H9 (cell line): ENCODE measurements at regions not wholly inside any gene's neighbourhood (a gene's known extent, or its start where the extent isn't known, plus 50 kb on each side); places are given as distances from the start of the nearest gene placed in this dataset.

Source experiments
- DNase-seq: peaks from one replicate; pipeline ENCODE4 v3.0.0-alpha.2; 2017
- H2AFZ ChIP-seq: one replicate; pipeline ENCODE4 v1.6.1; 2013; ENCODE audit warnings: mild to moderate bottlenecking, low read length, control low read depth, moderate library complexity
- H2AK5ac ChIP-seq: 2 replicates; pipeline ENCODE4 v1.6.1; 2013; ENCODE audit warnings: low read length, control low read depth, mixed read lengths; ENCODE audit not compliant: insufficient read length
- H2BK120ac ChIP-seq: one replicate; pipeline ENCODE4 v1.6.1; 2013; ENCODE audit warnings: low read depth, mild to moderate bottlenecking, low read length, control low read depth, inconsistent platforms; ENCODE audit not compliant: poor library complexity, severe bottlenecking
- H2BK12ac ChIP-seq: 2 replicates; pipeline ENCODE4 v1.6.1; 2013; ENCODE audit warnings: low read length, control low read depth, mixed read lengths, low read depth; ENCODE audit not compliant: insufficient read length
- H2BK15ac ChIP-seq: 2 replicates; pipeline ENCODE4 v1.6.1; 2013; ENCODE audit warnings: low read depth, low read length, control low read depth
- H2BK20ac ChIP-seq: one replicate; pipeline ENCODE4 v1.6.1; 2013; ENCODE audit warnings: low read depth, mild to moderate bottlenecking, low read length, control low read depth, inconsistent platforms; ENCODE audit not compliant: poor library complexity, severe bottlenecking
- H2BK5ac ChIP-seq: 2 replicates; pipeline ENCODE4 v1.6.1; 2013; ENCODE audit warnings: low read length, control low read depth, mixed read lengths; ENCODE audit not compliant: insufficient read length
- H3K14ac ChIP-seq: 2 replicates; pipeline ENCODE4 v1.6.1; 2013; ENCODE audit warnings: low read length, control low read depth; ENCODE audit not compliant: insufficient read depth
- H3K18ac ChIP-seq: 2 replicates; pipeline ENCODE4 v1.6.1; 2013; ENCODE audit warnings: low read depth, mild to moderate bottlenecking, mixed read lengths, low read length, control low read depth; ENCODE audit not compliant: insufficient read length
- H3K23ac ChIP-seq: 2 replicates; pipeline ENCODE4 v1.6.1; 2013; ENCODE audit warnings: low read length, control low read depth, mixed read lengths, low read depth; ENCODE audit not compliant: insufficient read length
- H3K23me2 ChIP-seq: 2 replicates; pipeline ENCODE4 v1.6.1; 2013; ENCODE audit warnings: low read depth, mild to moderate bottlenecking, mixed read lengths, low read length, control low read depth; ENCODE audit not compliant: insufficient read length, poor library complexity, severe bottlenecking
- H3K27ac ChIP-seq: 2 replicates; pipeline ENCODE4 v1.5.1; 2013; ENCODE audit warnings: low read length, control low read depth, mixed read lengths, low read depth; ENCODE audit not compliant: insufficient read length
- H3K27me3 ChIP-seq: 2 replicates; pipeline ENCODE4 v1.6.1; 2013; ENCODE audit warnings: low read length, control low read depth, inconsistent platforms; ENCODE audit not compliant: insufficient read depth
- H3K4ac ChIP-seq: 2 replicates; pipeline ENCODE4 v1.6.1; 2013; ENCODE audit warnings: low read depth, mild to moderate bottlenecking, control low read depth, inconsistent platforms, low read length, moderate library complexity
- H3K4me1 ChIP-seq: 2 replicates; pipeline ENCODE4 v1.6.1; 2013; ENCODE audit warnings: low read length, control low read depth, inconsistent platforms; ENCODE audit not compliant: insufficient read depth
- H3K4me2 ChIP-seq: 2 replicates; pipeline ENCODE4 v1.6.1; 2013; ENCODE audit warnings: low read length, control low read depth, mixed read lengths; ENCODE audit not compliant: insufficient read length, insufficient read depth
- H3K56ac ChIP-seq: 2 replicates; pipeline ENCODE4 v1.6.1; 2013; ENCODE audit warnings: low read depth, mild to moderate bottlenecking, mixed read lengths, low read length, control low read depth; ENCODE audit not compliant: insufficient read length
- H3K79me1 ChIP-seq: 2 replicates; pipeline ENCODE4 v1.6.1; 2013; ENCODE audit warnings: low read depth, mild to moderate bottlenecking, moderate library complexity, low read length, control low read depth, inconsistent platforms; ENCODE audit not compliant: insufficient read depth, poor library complexity, severe bottlenecking
- H3K79me2 ChIP-seq: 2 replicates; pipeline ENCODE4 v1.6.1; 2013; ENCODE audit warnings: low read length, control low read depth, inconsistent platforms; ENCODE audit not compliant: insufficient read depth
- H3K9ac ChIP-seq: 2 replicates; pipeline ENCODE4 v1.6.1; 2013; ENCODE audit warnings: low read length, control low read depth, mixed read lengths; ENCODE audit not compliant: insufficient read length; ENCODE audit errors: extremely low read depth
- H3K9me3 ChIP-seq: one replicate; pipeline ENCODE4 v1.6.1; 2013; ENCODE audit warnings: low read depth, low read length, inconsistent platforms; ENCODE audit not compliant: control insufficient read depth
- H3T11ph ChIP-seq: one replicate; pipeline ENCODE4 v1.6.1; 2013; ENCODE audit warnings: mild to moderate bottlenecking, low read length, control low read depth, inconsistent platforms
- H4K20me1 ChIP-seq: one replicate; pipeline ENCODE4 v1.6.1; 2013; ENCODE audit not compliant: control insufficient read depth, insufficient read length, insufficient read depth
- H4K5ac ChIP-seq: 2 replicates; pipeline ENCODE4 v1.6.1; 2013; ENCODE audit warnings: low read depth, mild to moderate bottlenecking, mixed read lengths, low read length, control low read depth; ENCODE audit not compliant: insufficient read length
- H4K8ac ChIP-seq: replicated peaks from 2 replicates; pipeline ENCODE4 v1.6.1; 2013; ENCODE audit warnings: low read length, control low read depth, mixed read lengths, low read depth; ENCODE audit not compliant: insufficient read length
- H4K91ac ChIP-seq: 2 replicates; pipeline ENCODE4 v1.6.1; 2013; ENCODE audit warnings: low read depth, mild to moderate bottlenecking, moderate library complexity, mixed read lengths, low read length, control low read depth; ENCODE audit not compliant: insufficient read length
- H3K27ac Mint-ChIP-seq, 3 experiments: 2 replicates in 2 of 3; 3 replicates in 1 of 3; pipeline ENCODE4 v1.8.0; 2020 to 2021; ENCODE audit warnings: mixed read lengths in 3 of 3, mild to moderate bottlenecking in 1 of 3, moderate library complexity in 1 of 3
- H3K27me3 Mint-ChIP-seq: 2 replicates; pipeline ENCODE4 v1.8.0; 2021; ENCODE audit warnings: low read depth, mild to moderate bottlenecking, moderate library complexity, mixed read lengths
- H3K36me3 Mint-ChIP-seq, 3 experiments: 2 replicates in 2 of 3; 3 replicates in 1 of 3; pipeline ENCODE4 v1.8.0; 2020 to 2021; ENCODE audit warnings: low read depth in 3 of 3, mixed read lengths in 3 of 3; ENCODE audit not compliant: insufficient read depth in 1 of 3
- H3K4me1 Mint-ChIP-seq, 2 experiments: 2 replicates each; pipeline ENCODE4 v1.8.0; 2020; ENCODE audit warnings: mixed read lengths in 2 of 2
- H3K4me3 Mint-ChIP-seq, 2 experiments: 2 replicates in 1 of 2; 3 replicates in 1 of 2; pipeline ENCODE4 v1.8.0; 2020 to 2021; ENCODE audit warnings: mild to moderate bottlenecking in 2 of 2, mixed read lengths in 2 of 2, moderate library complexity in 1 of 2
- H3K9me3 Mint-ChIP-seq, 2 experiments: 2 replicates in 1 of 2; 3 replicates in 1 of 2; pipeline ENCODE4 v1.8.0; 2020; ENCODE audit warnings: mild to moderate bottlenecking in 2 of 2, mixed read lengths in 2 of 2, moderate library complexity in 1 of 2
- CTCF ChIP-seq: fragments of 200-600 bp; sonication (generic); conservative IDR thresholded peaks from 3 replicates; pipeline ENCODE4 v1.8.0; 2021; ENCODE audit warnings: antibody characterized with exemption, mild to moderate bottlenecking
- WGBS: extraction: QIAGEN DNeasy Blood & Tissue Kit; methylation state at CpG from one replicate; pipeline ENCODE4 v1.1.7; 2013; ENCODE audit warnings: missing lambda C conversion rate, low lambda C conversion rate, mixed read lengths; ENCODE audit not compliant: insufficient read length; ENCODE audit errors: extremely low coverage; 5-methylcytosine and 5-hydroxymethylcytosine counted together

GRCh38 chr2:122061831-122062230 lies 306.4 kb downstream of the TSN start:
- H3K4me3 Mint-ChIP-seq, result no peak overlapping the region
- H3K4me1 Mint-ChIP-seq, result peaks cover 3 to 11% of the 10 kb centered on the region in 2 experiments; a peak in 3 of 4 replicates
- no peak overlapping the region for H2BK12ac ChIP-seq
- H3K79me2 ChIP-seq, result no peaks in the 10 kb centered on the region
- no peaks in the 10 kb centered on the region for H4K20me1 ChIP-seq
- DNase-seq, result no peak
- H3K36me3 Mint-ChIP-seq, result no peaks in the 10 kb centered on the region
- H3K27me3 ChIP-seq, result no peaks in the 10 kb centered on the region
- H3K4me2 ChIP-seq, result no peak overlapping the region
- no peaks in the 10 kb centered on the region for H3K9me3 Mint-ChIP-seq
- H3K27me3 Mint-ChIP-seq, result no peaks in the 10 kb centered on the region
- WGBS, result no CpG with 5 or more reads among the region's 2 CpGs
- no peak overlapping the region for H3K14ac ChIP-seq
- H3K18ac ChIP-seq, result no peak overlapping the region
- no peak overlapping the region for H3K4ac ChIP-seq
- no peak overlapping the region for H4K8ac ChIP-seq
- H2BK15ac ChIP-seq, result no peak overlapping the region
- no peak overlapping the region for H3T11ph ChIP-seq
- H2AFZ ChIP-seq, result no peak overlapping the region
- no peak overlapping the region for H2BK120ac ChIP-seq
- no peak overlapping the region for H3K9ac ChIP-seq
- H3K23ac ChIP-seq, result no peak overlapping the region
- no peaks in the 10 kb centered on the region for H3K9me3 ChIP-seq
- no peak overlapping the region for H4K91ac ChIP-seq
- no peak overlapping the region for H2BK20ac ChIP-seq
- no peak overlapping the region for H3K56ac ChIP-seq
- H3K27ac ChIP-seq, result no peak overlapping the region
- no peak overlapping the region for H2AK5ac ChIP-seq
- H3K4me1 ChIP-seq, result 0 out of 2 replicates have a peak, but pooled peaks cover 1% of the 10 kb centered on the region
- no peak overlapping the region for H2BK5ac ChIP-seq
- no peak overlapping the region for H4K5ac ChIP-seq
- no peaks in the 10 kb centered on the region for H3K23me2 ChIP-seq
- TF ChIP-seq CTCF, result no peak
- no peaks in the 10 kb centered on the region for H3K79me1 ChIP-seq
- H3K27ac Mint-ChIP-seq, result no peak overlapping the region
